ENCODE measurements at regions not wholly inside any gene's neighbourhood (a gene's known extent, or its start where the extent isn't known, plus 50 kb on each side); places are given as distances from the start of the nearest gene placed in this dataset.

- Mint-ChIP-seq H3K27me3 (ENCODE audit: unreplicated experiment) (no peaks in the 10 kb centered on the region), H3K9me3 (ENCODE audit: unreplicated experiment) (no peaks in the 10 kb centered on the region), H3K4me1 (ENCODE audit: low read depth, unreplicated experiment) (no peaks in the 10 kb centered on the region), H3K36me3 (ENCODE audit: unreplicated experiment) (no peaks in the 10 kb centered on the region), H3K27ac (ENCODE audit: unreplicated experiment) (no peak overlapping the region), H3K4me3 (ENCODE audit: unreplicated experiment) (no peak overlapping the region)
- no peak for TF ChIP-seq CTCF (IDR thresholded peaks at IDR 0.05; ENCODE audit: partially characterized antibody, unreplicated experiment)
- no peak for DNase-seq
Measured at GRCh38 chr9:30235068-30235467, 2149.4 kb upstream of the ACO1 start.

DNA sequence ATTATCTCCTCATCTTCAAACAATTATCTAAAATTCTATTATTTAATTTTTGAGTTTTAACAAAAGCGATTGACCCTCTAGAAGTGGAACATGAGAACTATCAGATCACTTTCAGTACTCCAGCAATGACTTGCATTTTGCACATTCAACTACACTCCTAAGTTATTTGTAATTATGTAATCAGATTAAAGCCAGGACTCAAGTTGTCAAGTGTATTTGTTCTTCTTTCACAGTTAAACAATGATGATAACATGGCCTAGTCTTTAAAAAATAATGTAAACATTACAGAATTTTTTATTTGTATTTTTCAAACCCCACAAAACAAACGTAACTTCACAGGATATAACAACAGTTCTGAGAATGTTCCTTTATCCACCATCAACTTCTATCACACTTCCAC is 2148.9 kb upstream of the ACO1 start:
- Mint-ChIP-seq H3K4me1 (ENCODE audit: low read depth, unreplicated experiment) (no peaks in the 10 kb centered on the region), H3K9me3 (ENCODE audit: unreplicated experiment) (no peaks in the 10 kb centered on the region), H3K27me3 (ENCODE audit: unreplicated experiment) (no peaks in the 10 kb centered on the region), H3K36me3 (ENCODE audit: unreplicated experiment) (no peaks in the 10 kb centered on the region), H3K4me3 (ENCODE audit: unreplicated experiment) (no peak overlapping the region), H3K27ac (ENCODE audit: unreplicated experiment) (no peak overlapping the region)
- no peak for DNase-seq
- no peak for TF ChIP-seq CTCF (IDR thresholded peaks at IDR 0.05; ENCODE audit: partially characterized antibody, unreplicated experiment)

- H3K4me3 Mint-ChIP-seq (ENCODE audit: unreplicated experiment), result no peak overlapping the region
- no peak for TF ChIP-seq CTCF (IDR thresholded peaks at IDR 0.05; ENCODE audit: partially characterized antibody, unreplicated experiment)
- no peak for DNase-seq
- no peaks in the 10 kb centered on the region for H3K36me3 Mint-ChIP-seq (ENCODE audit: unreplicated experiment)
- no peak overlapping the region for H3K27ac Mint-ChIP-seq (ENCODE audit: unreplicated experiment)
- H3K4me1 Mint-ChIP-seq (ENCODE audit: low read depth, unreplicated experiment), result no peaks in the 10 kb centered on the region
- H3K27me3 Mint-ChIP-seq (ENCODE audit: unreplicated experiment), result no peaks in the 10 kb centered on the region
- no peaks in the 10 kb centered on the region for H3K9me3 Mint-ChIP-seq (ENCODE audit: unreplicated experiment)
Measured at GRCh38 chr9:30239878-30240277, 2144.6 kb upstream of the ACO1 start.

DNA sequence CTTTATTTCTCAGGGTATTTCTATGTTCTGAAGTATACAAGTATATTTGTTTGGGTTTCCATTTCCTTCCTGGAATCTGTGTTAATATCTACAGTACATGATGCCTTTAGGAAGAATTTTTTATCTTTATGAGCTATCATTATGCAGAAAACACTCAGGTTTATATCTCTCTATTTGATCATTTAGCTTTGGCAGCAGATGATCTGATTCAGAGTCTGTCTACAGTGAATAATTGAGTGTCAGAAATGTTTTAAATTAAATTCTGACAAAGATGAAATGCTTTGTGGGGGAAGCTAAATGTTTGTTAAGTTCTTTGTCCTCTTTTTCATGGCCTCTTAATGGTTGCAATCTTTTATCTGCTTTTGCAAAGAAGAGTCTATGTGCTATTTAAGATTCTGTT is 2141.0 kb upstream of the ACO1 start:
- TF ChIP-seq CTCF (IDR thresholded peaks at IDR 0.05; ENCODE audit: partially characterized antibody, unreplicated experiment), result no peak
- Mint-ChIP-seq H3K27me3 (ENCODE audit: unreplicated experiment) (no peaks in the 10 kb centered on the region), H3K27ac (ENCODE audit: unreplicated experiment) (no peak overlapping the region), H3K4me3 (ENCODE audit: unreplicated experiment) (no peak overlapping the region), H3K36me3 (ENCODE audit: unreplicated experiment) (no peaks in the 10 kb centered on the region), H3K4me1 (ENCODE audit: low read depth, unreplicated experiment) (no peaks in the 10 kb centered on the region), H3K9me3 (ENCODE audit: unreplicated experiment) (no peaks in the 10 kb centered on the region)
- no peak for DNase-seq

DNA sequence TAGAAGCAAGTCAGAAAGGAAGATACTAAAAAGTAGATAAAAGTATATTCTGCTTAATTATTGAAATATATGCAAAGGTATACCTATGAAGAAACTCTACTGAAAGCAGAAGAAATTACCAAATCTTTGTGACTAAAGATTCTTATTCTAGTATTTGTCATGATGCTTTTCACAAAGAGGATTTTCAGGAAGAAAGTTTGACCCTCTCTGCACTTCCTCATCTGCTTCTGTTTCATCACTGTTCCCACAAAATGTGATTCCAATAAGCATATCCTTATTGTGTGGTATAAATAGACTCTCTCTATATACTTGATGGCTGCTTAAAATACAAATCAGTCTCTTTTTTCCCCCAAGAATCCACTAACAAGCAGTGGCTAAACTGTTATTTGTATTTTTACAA is 2139.6 kb upstream of the ACO1 start:
- H3K9me3 Mint-ChIP-seq (ENCODE audit: unreplicated experiment), result no peaks in the 10 kb centered on the region
- no peak overlapping the region for H3K27ac Mint-ChIP-seq (ENCODE audit: unreplicated experiment)
- no peaks in the 10 kb centered on the region for H3K4me1 Mint-ChIP-seq (ENCODE audit: low read depth, unreplicated experiment)
- no peaks in the 10 kb centered on the region for H3K36me3 Mint-ChIP-seq (ENCODE audit: unreplicated experiment)
- H3K4me3 Mint-ChIP-seq (ENCODE audit: unreplicated experiment), result no peak overlapping the region
- H3K27me3 Mint-ChIP-seq (ENCODE audit: unreplicated experiment), result no peaks in the 10 kb centered on the region
- DNase-seq, result no peak
- no peak for TF ChIP-seq CTCF (IDR thresholded peaks at IDR 0.05; ENCODE audit: partially characterized antibody, unreplicated experiment)
